ENCODE measurements at regions not wholly inside any gene's neighbourhood (a gene's known extent, or its start where the extent isn't known, plus 50 kb on each side); places are given as distances from the start of the nearest gene placed in this dataset.

DNA sequence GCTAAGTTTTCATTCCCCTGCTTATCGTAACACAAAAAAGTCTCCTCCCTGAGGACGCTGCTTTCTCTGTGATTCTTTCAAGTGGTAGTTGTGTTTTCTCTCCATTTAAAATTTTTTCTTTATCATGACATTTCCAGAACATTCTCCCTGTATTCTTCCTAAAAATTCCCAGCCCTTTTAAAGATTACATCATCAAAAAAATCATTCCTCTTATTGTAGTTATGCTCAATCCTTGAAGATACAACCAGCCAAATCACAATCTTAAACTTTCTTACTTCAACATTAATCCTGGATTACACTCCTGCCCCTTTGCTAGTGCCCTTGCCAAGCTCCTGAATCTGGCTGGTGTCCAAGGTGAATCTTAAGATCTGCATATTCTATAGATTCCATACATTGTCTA, 163.7 kb upstream of the CBLB start:
- DNase-seq: no peak
- Mint-ChIP-seq H3K27me3 (no peaks in the 10 kb centered on the region), H3K4me3 (no peak overlapping the region), H3K9me3 (no peaks in the 10 kb centered on the region), H3K27ac (no peak overlapping the region), H3K4me1 (no peaks in the 10 kb centered on the region), H3K36me3 (ENCODE audit: low read depth) (no peaks in the 10 kb centered on the region)
- CTCF ChIA-PET: no interaction called here
- ATAC-seq (ENCODE audit: low read depth): no peak
- intact Hi-C loops (cut with micrococcal nuclease): no loop called here
- POLR2A ChIA-PET: no interaction called here
- TF ChIP-seq, protein P1, sequence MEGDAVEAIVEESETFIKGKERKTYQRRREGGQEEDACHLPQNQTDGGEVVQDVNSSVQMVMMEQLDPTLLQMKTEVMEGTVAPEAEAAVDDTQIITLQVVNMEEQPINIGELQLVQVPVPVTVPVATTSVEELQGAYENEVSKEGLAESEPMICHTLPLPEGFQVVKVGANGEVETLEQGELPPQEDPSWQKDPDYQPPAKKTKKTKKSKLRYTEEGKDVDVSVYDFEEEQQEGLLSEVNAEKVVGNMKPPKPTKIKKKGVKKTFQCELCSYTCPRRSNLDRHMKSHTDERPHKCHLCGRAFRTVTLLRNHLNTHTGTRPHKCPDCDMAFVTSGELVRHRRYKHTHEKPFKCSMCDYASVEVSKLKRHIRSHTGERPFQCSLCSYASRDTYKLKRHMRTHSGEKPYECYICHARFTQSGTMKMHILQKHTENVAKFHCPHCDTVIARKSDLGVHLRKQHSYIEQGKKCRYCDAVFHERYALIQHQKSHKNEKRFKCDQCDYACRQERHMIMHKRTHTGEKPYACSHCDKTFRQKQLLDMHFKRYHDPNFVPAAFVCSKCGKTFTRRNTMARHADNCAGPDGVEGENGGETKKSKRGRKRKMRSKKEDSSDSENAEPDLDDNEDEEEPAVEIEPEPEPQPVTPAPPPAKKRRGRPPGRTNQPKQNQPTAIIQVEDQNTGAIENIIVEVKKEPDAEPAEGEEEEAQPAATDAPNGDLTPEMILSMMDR (IDR thresholded peaks at IDR 0.05): no peak

DNA sequence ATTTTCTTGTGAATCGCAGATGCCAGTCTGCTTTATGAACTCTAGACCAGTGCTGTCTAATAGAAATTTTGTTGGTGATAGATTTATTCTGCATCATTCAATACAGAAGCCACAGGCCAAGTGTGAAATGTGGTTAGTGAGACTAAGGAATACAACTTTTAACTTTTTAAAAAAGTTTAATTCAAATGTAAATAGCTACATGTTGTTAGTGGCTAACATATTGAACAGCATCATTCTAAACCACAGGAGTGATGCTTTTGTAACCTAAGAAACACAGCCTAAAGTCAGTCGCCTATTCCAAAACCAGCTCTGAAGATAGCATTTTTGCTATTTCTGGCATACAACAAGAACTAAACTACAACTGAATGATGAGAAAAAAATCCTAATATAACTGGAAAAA, 164.8 kb upstream of the CBLB start:
- DNase-seq (no peak), ATAC-seq (ENCODE audit: low read depth) (no peak)
- intact Hi-C loops (cut with micrococcal nuclease): no loop called here
- no peaks in the 10 kb centered on the region for H3K9me3 Mint-ChIP-seq
- H3K27me3 Mint-ChIP-seq: no peaks in the 10 kb centered on the region
- H3K36me3 Mint-ChIP-seq (ENCODE audit: low read depth): no peaks in the 10 kb centered on the region
- H3K27ac Mint-ChIP-seq: no peak overlapping the region
- H3K4me3 Mint-ChIP-seq: no peak overlapping the region
- H3K4me1 Mint-ChIP-seq: no peaks in the 10 kb centered on the region
- POLR2A ChIA-PET: no interaction called here
- TF ChIP-seq, protein P1 (IDR thresholded peaks at IDR 0.05): no peak
- CTCF ChIA-PET: no interaction called here

DNA sequence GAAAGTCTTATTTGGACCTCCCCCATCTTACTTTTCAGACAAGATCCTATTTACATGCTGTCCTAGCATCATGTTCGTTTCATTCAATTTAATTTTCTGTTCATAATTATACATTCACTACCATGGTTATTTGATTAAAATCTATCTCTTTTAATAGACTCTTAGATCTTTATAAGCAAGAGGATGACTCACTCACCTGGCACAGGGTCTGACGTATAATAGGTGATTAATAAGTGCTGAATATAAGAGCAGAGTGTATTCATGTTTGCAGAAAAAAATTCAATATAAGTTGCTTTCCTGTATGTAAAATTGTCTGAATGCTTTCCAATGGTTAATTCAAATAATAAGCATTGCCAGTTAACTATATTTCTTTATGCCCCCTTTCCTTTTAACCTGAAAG, 165.5 kb upstream of the CBLB start:
- CTCF ChIA-PET: no interaction called here
- intact Hi-C loops (cut with micrococcal nuclease): no loop called here
- Mint-ChIP-seq H3K4me1 (no peaks in the 10 kb centered on the region), H3K27ac (no peak overlapping the region), H3K36me3 (ENCODE audit: low read depth) (no peaks in the 10 kb centered on the region), H3K4me3 (no peak overlapping the region), H3K9me3 (no peaks in the 10 kb centered on the region), H3K27me3 (no peaks in the 10 kb centered on the region)
- DNase-seq (no peak), ATAC-seq (ENCODE audit: low read depth) (no peak)
- POLR2A ChIA-PET: no interaction called here
- TF ChIP-seq, protein P1 (IDR thresholded peaks at IDR 0.05): no peak

DNA sequence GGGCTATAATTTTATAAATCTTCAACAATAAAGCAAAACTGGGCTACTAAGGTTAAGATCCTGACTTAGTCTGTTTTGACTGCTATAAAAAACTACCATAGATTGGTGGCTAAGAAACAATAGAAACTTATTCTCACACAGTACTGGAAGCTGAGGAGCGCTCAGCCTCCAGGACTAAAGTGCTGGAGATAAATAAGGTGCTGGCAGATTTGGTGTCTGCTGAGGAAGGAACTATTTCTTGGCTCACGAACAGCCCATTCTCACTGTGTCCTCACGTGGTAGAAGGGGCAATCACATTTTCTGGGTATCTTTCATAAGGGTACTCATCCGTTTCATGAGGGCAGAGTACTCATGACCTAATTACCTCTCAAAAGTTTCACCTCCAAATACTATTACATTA, 166.8 kb upstream of the CBLB start:
- DNase-seq: no peak
- no peak for ATAC-seq (ENCODE audit: low read depth)
- TF ChIP-seq, protein P1 (IDR thresholded peaks at IDR 0.05): no peak
- POLR2A ChIA-PET: no interaction called here
- CTCF ChIA-PET: no interaction called here
- Mint-ChIP-seq H3K4me3 (no peak overlapping the region), H3K27ac (no peak overlapping the region), H3K27me3 (no peaks in the 10 kb centered on the region), H3K9me3 (no peaks in the 10 kb centered on the region), H3K36me3 (ENCODE audit: low read depth) (no peaks in the 10 kb centered on the region), H3K4me1 (no peaks in the 10 kb centered on the region)
- intact Hi-C loops (cut with micrococcal nuclease): no loop called here

DNA sequence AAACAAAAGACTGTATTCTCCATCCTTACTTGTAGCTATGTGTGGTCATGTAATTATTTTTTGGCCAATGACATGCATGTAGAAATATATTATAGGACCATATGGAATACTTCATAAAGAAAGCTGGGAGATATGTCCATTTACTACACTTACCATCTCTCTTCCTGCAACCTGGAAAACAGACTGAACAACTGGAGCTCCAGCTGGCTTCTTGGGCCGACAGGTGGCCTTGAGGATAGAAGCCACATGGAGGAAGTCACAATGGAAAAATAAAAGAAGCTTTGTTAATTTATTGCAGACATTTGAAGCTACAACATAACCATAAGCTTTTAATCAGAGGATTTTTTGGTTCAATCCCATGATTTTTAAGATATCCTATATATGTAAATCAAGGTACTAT, 167.9 kb upstream of the CBLB start:
- no peak for DNase-seq
- no peak overlapping the region for H3K4me3 Mint-ChIP-seq
- no peaks in the 10 kb centered on the region for H3K9me3 Mint-ChIP-seq
- no peak for ATAC-seq (ENCODE audit: low read depth)
- intact Hi-C loops (cut with micrococcal nuclease): no loop called here
- TF ChIP-seq, protein P1 (IDR thresholded peaks at IDR 0.05): no peak
- CTCF ChIA-PET: no interaction called here
- H3K27ac Mint-ChIP-seq: no peak overlapping the region
- H3K36me3 Mint-ChIP-seq (ENCODE audit: low read depth): no peaks in the 10 kb centered on the region
- POLR2A ChIA-PET: no interaction called here
- no peaks in the 10 kb centered on the region for H3K27me3 Mint-ChIP-seq
- H3K4me1 Mint-ChIP-seq: no peaks in the 10 kb centered on the region

All from activated B cell treated with CpG ODN at 0.5 μM for 24 hours (primary cell).